Amniotic epithelial cell (primary cell): ENCODE measurements at regions not wholly inside any gene's neighbourhood (a gene's known extent, or its start where the extent isn't known, plus 50 kb on each side); places are given as distances from the start of the nearest gene placed in this dataset.

Experiments
- DNase-seq: peaks from one replicate; pipeline ENCODE4 v3.0.0-alpha.2; 2010; ENCODE audit warnings: low read depth

GRCh38 chr12:76259106-76259505, 89.1 kb downstream of the BBS10 start:
- DNase-seq = no peak

GRCh38 chr12:76256904-76257303, 91.3 kb downstream of the BBS10 start:
- no peak for DNase-seq

- no peak for DNase-seq
These were observed 91.9 kb downstream of the BBS10 start for GRCh38 chr12:76256321-76256720.

- DNase-seq = no peak
These were observed 92.5 kb downstream of the BBS10 start for GRCh38 chr12:76255692-76256091.

- DNase-seq = no peak
These were observed 92.9 kb downstream of the BBS10 start for GRCh38 chr12:76255281-76255680.

GRCh38 chr12:76252031-76252430, 96.2 kb downstream of the BBS10 start:
- no peak for DNase-seq

GRCh38 chr12:76250256-76250655, 98.0 kb downstream of the BBS10 start:
- DNase-seq = no peak

- DNase-seq = peak; percentile 37
These were observed 98.7 kb downstream of the BBS10 start for GRCh38 chr12:76249501-76249900.

GRCh38 chr12:76247992-76248391, 100.2 kb downstream of the BBS10 start:
- DNase-seq = no peak

- peak; percentile 63 for DNase-seq
These were observed 101.1 kb downstream of the BBS10 start for GRCh38 chr12:76247026-76247646.

- no peak for DNase-seq
These were observed 101.6 kb downstream of the BBS10 start for GRCh38 chr12:76246611-76247010.

- DNase-seq = no peak
These were observed 103.9 kb downstream of the BBS10 start for GRCh38 chr12:76244300-76244699.

- DNase-seq = no peak
These were observed 105.2 kb downstream of the BBS10 start for GRCh38 chr12:76242813-76243550.

- DNase-seq = no peak
These were observed 106.8 kb downstream of the BBS10 start for GRCh38 chr12:76241371-76241770.

GRCh38 chr12:76240281-76240680, 107.9 kb downstream of the BBS10 start:
- DNase-seq = peak; percentile 21

GRCh38 chr12:76238688-76239087, 109.5 kb downstream of the BBS10 start:
- no peak for DNase-seq

- DNase-seq = no peak
These were observed 111.0 kb downstream of the BBS10 start for GRCh38 chr12:76237086-76237701.

- DNase-seq = peak; percentile 31
These were observed 111.6 kb downstream of the BBS10 start for GRCh38 chr12:76236640-76237039.

GRCh38 chr12:76234741-76235140, 113.5 kb downstream of the BBS10 start:
- no peak for DNase-seq

GRCh38 chr12:76232013-76232412, 116.2 kb downstream of the BBS10 start:
- no peak for DNase-seq

- no peak for DNase-seq
These were observed 121.3 kb downstream of the BBS10 start for GRCh38 chr12:76226956-76227355.

GRCh38 chr12:76226397-76226796, 121.8 kb downstream of the BBS10 start:
- DNase-seq = peak; percentile 67

- no peak for DNase-seq
These were observed 124.3 kb downstream of the BBS10 start for GRCh38 chr12:76223869-76224268.
